Activated naive CD4-positive, alpha-beta T cell (primary cell): ENCODE measurements at regions not wholly inside any gene's neighbourhood (a gene's known extent, or its start where the extent isn't known, plus 50 kb on each side); places are given as distances from the start of the nearest gene placed in this dataset.
"Not testable (repeated sequence)": the region's sequence is repeated elsewhere in the genome, so short reads cannot be mapped to it uniquely, and the experiment has no call there.

Experiments
- DNase-seq, 4 experiments: peaks; one replicate each; lab custom pipeline; 2025; lab: John Stamatoyannopoulos, UW

DNA sequence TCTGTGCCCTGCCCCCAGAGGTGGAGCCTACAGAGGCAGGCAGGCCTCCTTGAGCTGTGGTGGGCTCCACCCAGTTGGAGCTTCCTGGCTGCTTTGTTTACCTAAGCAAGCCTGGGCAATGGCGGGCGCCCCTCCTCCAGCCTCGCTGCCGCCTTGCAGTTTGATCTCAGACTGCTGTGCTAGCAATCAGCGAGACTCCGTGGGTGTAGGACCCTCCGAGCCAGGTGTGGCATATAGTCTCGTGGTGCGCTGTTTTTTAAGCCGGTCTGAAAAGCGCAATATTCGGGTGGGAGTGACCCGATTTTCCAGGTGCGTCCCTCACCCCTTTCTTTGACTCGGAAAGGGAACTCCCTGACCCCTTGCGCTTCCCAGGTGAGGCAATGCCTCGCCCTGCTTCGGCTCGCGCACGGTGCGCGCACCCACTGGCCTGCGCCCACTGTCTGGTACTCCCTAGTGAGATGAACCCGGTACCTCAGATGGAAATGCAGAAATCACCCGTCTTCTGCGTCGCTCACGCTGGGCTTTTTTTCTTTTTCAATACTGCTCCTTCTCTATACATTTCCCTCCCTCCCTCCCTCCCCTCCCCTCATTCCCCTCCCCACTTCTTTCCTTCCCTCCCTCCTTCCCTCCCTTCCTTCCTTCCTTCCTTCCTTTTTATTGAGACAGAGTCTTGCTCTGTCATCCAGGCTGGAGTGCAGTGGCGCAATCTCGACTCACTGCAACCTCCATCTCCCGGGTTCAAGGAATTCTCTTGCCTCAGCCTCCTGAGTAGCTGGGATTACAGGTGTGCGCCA lies 197.1 kb upstream of the TBL1XR1 start:
- DNase-seq, result not testable (repeated sequence)

DNA sequence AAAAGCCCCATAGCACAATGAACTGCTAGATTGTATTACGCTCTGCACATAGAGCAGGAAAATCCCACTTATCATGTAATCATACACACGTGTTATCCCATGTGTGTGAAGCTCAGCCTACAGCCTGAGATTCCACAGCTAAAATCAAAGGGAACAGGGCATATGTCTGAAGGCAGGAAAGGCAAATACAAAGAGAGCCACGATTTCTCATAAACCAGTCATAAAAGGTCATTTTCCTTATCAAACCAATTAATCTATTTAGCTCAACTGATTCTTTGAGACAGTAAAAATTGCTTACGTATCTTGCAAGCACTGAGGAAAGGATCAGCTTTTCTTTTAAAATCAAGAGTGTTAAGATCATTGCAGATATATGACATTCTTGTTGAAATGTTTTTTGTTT lies 199.5 kb upstream of the TBL1XR1 start:
- DNase-seq, result no peak

DNA sequence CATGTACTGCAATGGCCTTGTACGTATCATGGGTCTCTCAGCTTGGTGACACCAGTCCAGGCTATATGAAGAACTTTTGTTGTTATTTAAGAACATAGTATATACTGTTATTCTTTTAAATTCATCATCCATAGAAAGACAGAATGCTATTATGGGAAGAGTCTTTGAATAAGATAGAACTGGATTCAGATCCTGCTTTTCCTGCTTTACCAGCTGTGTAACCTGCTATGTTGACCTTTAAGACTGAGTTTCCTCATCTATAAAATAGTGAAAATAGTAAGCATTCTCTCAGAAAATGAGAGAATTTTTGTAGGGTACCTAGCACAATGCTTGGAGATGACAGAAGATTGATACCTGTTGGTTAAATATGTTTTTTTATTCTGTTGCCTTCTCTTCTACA lies 204.1 kb upstream of the TBL1XR1 start:
- no peak for DNase-seq

DNA sequence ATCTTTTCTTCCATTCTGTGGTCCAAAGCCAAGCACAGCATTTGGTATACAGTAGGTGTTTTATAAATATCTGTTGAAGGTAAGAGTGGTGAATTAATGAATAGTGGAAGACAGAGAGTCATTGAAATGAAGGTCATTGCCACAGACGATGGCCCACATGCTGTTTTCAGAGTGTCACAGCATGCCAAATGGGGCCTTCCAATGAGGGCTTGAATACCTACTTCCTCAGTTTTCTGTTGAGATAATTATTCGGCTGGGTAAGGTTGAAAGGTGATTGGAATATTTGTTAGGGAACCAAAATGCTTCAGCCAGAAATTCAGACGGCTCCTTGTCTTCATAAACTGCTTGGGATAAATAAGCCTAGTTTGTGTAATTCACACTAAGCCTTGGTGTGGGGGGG lies 205.3 kb upstream of the TBL1XR1 start:
- DNase-seq, result no peak

DNA sequence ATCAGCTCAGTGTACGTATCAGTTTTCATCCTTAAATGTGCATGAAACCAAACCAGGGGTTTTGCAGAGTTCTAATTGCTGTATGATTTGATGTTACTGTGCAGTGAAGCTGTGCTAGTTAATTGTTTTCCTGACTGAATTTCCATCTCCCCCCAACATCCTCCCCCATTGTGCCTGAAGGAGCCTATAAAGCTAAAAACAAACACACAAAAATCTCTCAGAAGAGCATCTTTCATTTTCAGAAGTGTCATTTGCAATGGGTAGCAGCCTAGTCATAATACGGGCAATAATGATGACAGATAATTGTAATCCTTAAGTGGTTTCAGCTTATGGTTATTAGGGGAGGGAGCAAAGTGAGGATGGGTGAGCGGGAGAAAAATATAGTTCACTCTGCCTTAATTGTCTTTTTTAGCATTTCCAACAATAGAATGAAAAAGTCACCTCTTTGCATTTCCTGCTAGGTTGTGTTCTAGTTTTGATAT lies 207.9 kb upstream of the TBL1XR1 start:
- DNase-seq, result no peak

DNA sequence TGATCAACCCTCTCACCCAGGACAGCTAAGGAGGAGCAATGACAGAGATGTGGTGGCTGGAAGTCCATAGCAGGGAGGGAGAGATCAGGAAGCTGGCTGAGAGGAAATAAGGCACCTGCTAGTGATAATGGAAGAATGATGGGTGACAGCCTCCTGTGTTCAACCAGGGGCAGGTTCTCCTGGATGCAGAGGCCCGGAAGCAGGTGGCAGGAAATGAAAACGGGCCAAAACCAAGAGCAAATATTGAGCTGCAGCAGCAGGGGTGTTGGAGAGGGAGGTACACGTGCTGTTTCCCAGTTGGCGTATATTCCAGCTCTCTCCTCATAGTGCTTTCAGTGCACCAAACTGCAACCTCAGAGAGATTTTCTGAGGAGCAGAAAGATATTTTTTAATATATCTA lies 213.4 kb upstream of the TBL1XR1 start:
- DNase-seq, result no peak

DNA sequence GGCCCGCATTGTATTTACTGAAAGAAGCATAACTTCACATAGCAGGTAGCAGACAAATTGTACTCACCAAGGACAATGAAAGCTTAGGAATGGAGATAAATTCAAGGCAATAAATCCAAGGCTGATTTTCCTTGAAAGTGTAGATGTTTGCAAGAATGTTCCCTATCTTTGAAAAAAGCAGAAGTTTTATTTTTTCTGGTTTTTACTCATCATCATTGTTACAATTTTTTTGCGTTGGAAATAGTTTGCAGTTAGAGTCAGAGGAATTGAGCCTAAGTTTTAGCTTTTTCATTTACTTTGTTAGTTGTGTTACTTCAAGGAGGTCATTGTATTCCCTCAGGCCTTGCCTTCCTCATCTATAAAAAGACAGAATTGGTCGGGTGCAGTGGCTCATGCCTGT lies 213.9 kb upstream of the TBL1XR1 start:
- no peak for DNase-seq

DNA sequence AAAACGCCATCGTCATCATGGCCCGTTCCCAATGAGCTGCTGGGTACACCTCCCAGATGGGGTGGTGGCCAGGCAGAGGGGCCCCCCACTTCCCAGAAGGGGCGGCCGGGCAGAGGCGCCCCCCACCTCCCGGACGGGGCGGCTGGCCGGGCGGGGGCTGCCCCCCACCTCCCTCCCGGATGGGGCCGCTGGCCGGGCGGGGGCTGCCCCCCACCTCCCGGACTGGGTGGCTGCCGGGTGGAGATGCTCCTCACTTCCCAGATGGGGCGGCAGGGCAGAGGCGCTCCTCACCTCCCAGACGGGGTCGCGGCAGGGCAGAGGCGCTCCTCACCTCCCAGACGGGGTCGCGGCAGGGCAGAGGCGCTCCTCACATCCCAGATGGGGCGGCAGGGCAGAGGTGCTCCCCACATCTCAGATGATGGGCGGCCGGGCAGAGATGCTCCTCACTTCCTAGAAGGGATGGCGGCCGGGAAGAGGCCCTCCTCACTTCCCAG lies 215.4 kb upstream of the TBL1XR1 start:
- DNase-seq, result not testable (repeated sequence)

DNA sequence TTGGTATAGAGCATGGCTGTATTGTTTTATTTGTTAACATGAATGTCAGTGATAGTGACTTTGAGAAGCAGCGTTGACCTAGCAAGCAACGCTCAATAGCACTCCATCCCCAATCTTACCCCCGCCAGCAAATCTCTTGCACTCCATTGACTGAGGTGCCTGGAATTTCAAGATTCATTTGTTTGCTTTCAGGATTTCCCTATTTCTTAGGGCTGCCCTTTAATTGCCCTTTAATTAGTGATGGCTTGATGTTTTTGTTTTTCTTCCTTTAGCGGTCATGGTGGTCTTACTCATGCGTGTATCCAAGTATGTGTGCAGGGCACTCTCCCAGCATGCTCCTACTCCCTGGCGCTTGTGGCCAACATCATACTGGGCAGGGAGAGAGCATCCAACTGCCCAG lies 216.8 kb upstream of the TBL1XR1 start:
- DNase-seq, result no peak

DNA sequence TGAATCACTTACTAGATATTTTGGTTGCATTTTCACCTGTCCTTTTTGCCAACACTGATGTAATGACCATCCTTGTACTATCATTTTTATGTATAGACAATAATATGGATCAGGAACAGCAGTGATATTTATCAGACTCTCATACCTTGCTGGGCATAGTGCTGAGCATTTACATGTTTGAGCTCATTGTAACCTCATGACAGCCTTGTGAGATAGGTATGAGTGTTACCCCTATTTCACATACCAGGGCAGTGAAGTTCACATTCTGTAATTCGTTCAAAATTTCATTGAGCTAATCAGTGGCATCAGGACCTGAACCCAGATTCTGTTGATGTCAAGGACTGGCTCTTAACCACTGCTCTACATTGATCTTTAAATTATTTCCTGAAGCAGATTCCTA lies 221.5 kb upstream of the TBL1XR1 start:
- DNase-seq, result no peak

DNA sequence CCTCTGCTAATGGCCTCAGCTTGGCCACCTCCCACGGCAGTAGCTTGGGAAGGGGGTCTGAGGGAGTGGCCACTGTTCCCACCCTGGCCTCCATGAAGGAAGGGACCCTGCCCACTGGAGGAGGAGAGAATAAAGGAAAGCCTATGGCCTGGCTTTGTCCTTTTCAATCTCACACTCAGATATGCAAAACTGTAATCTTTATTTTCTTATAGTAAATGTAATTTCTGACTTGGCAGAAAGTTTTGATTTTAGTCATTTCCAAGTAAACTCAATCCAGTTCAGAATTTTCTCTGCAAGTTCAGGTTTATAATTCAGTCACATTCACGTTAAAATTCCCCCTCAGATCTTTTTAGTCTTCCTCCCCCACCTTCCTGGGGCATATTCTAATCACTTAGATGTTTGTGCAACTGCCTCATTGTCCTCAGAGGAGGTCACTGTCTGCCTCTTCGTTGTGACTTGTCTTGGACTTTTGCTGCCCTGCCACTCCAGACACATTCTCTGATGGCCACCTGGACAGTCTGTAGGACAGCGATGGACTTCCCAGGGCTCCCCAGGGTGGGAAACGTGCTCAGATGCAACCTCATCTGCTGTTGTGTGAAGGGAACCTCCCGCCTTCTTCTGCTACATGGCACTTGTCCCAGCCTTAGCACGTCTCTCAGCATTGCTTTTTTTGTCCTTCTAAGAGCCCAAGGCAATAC lies 222.8 kb upstream of the TBL1XR1 start:
- DNase-seq, result no peak

DNA sequence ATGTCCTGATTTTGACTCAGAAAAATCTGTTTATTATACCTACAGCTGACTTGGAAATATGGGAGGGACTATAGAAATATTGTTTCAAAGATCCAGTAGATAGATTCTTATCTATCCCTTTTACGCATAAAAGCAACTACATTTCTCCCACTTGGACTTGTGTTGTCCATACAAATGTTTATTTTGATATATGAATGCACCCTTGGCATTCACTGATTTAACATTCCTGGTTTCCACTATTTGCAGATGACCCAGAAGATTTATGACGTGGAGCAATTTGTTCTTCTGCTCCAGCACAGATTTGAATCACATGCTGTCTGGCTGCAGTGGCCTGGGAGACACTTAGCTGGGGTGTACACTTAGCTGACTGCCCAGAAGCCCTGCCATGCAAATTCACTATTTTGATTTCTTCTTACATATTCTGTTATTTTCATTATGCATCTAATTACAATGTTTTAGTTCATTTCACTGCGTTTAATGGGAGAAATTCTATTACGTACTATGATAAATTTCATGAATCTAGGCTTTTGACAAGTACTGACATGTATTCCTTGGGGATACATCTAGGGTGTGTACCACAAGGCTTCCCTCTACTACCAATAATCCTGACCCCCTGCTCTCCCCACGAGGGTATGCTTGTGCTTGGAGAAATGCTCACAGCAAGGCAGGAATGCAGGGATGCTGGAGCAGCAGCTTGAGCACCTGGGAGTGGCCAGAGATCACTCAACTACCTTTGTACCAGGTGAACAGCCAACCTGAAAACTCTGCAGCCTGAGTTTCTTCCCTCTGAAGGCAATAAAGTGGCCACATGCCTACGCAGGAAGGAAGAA lies 223.6 kb upstream of the TBL1XR1 start:
- no peak for DNase-seq

DNA sequence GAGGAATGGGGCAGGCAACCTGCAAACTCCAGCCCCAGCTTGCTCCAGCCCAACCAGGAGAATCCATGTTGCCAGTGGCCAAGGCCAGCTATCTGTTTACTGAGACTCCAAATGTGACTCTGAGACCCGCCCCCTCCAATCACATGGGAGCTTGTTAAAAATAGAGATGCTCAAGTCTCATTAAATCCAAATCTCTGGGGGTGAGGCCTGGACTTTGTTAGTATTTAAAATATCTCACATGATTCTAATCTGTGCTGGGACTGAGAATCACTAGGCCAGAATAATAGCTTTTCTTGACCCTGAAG lies 224.2 kb upstream of the TBL1XR1 start:
- no peak for DNase-seq

DNA sequence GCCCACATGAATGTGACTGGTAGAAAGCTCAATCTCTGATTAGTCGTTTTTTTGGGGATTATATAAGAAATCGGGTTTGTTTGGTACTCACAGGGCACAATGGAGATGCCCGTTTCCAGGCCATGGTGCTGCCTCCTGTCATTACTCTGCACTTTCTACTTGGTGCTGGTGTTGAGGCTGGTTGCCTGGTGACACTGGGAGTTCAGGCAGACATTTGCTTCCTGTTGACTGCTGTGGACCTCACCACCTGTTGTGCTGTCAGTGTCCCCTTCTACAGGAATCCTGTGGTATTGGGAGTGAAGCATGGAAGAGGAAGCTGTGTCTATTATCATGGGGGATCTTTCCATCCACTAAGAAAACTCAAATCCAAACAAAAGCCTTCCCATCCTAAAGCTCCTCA lies 227.2 kb upstream of the TBL1XR1 start:
- no peak for DNase-seq

DNA sequence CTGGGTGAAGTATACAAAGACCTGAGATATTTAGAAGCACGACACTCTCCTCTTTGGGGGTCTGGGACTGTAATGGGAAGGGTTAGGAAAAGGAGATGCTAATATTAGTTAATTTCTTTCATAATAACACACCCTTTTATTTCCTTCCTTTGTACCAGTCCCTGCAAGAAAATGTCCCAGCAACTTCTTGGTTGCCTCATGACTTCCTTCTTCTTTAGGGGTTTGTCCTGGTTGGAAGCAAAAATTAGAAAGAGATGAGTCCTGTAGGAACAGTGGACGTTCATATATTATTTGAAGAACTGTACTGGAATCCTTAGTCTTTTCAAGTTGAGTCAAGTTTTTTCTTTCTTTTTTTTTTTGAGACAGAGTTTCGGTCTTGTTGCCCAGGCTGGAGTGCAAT lies 227.8 kb upstream of the TBL1XR1 start:
- no peak for DNase-seq

DNA sequence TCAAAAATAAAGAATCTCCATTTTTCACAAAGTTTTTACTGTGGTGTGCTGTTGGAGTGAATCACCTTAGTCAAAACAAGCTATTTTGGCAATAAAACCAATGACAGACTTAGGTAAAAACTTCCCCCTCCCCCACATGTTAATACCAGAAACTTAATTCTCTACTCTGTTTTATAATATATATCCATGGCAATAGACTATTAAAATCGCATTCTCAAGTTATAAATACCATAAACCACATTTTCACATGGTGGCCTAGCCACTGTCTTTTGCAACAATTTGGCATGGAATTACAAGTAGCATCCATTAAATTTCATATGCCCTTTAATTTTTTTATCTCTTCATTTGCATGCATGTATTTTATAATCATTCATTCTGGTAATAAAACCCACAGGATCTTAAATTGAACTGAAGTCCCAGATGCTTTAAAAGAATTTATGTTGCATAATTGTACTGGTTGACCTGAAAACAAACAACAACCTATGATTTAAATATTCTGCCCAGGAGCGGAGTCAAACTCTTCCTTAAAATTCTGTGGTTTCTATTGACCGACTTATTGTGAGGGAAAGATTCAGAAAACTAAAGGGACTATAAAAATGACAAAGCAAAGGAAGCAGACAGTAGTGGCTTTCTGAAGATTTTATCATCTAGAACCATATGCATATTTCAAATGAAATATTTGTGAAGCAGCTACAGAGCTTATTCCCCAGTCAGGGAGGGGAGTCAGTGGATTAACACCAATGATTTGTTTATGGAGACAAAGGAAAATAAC lies 229.0 kb upstream of the TBL1XR1 start:
- no peak for DNase-seq

DNA sequence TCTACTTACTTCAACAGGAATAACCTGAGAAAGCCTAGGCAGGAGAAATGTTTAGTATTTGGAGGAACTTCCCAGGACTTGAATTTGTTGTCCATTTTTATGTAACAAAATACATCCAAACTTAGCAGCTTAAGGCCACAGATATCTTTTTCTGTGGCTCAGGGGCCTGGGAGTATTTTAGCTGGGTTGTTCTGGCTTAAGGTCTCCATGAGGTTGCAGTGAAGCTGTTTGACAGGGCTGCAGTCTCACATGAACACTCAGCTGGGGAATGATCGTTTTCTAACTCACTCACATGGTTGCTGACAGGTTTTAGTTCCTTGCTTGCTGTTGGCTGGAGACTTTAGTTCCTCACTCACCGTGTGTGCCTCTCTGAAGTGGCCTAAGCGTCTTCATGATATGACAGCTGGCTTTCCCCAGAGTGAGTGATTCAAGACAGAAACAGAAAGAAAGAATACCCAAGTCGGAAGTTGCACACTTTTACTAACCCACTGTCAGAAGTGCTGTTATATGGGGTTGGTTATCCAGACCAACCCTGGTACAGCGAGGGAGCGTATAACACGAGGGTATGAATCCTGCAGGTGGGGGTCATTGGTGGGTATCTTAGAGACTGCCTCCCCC lies 229.7 kb upstream of the TBL1XR1 start:
- DNase-seq, result no peak

DNA sequence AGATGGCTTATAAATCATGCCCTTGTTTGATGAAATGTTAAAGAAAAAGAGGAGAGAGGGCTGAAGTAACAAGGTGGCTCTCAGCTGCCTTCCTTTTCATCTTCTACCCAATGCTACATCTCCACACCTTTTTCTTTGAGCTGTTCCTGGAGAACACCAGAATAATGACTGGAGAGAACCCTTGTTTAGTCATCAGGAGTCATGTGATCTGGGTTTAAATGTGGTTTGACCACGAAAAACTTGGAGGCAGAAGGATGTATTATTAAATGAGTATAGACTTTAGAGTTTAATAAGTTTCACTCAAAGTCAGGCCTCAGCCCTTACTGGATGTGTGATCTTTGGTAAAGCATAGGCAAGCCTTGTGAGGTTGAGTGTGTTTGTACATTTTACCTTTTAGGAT lies 230.3 kb upstream of the TBL1XR1 start:
- no peak for DNase-seq

DNA sequence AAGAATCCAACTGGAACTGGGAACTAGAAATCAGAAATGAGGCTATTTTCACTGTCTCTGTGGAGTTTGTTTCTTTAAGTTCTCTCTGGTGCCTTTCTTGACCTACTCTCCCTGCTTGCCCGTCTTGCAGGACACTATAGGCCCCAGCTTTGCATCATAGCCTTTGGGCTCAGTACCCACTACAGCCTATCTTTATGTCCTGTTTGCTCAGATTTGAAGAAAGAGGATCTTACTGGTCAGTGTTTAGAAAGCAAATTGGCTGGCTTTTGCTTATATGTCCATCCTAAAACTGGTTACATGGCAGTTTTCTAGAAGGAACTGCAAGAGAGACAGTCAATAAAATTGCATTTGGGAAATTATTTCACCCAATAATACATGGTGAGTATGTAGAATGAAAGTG lies 231.8 kb upstream of the TBL1XR1 start:
- no peak for DNase-seq

DNA sequence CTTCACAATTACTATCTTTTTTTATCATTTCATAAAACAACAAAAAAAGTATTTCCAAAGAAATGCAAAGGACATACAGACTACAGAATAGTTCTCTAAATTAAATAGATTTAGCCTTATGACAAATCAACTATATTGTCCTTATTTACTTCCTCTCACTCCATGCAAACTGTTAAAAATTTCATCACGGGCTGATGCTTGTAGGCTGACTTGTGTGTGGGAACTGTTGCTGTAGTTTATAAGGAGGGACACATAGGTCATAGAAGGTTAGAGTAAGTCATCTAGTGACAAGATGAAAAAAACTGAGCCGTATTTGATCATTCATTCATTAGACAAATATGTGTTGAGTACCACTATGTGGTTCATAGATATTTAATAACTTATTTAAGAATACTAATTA lies 232.5 kb upstream of the TBL1XR1 start:
- no peak for DNase-seq

DNA sequence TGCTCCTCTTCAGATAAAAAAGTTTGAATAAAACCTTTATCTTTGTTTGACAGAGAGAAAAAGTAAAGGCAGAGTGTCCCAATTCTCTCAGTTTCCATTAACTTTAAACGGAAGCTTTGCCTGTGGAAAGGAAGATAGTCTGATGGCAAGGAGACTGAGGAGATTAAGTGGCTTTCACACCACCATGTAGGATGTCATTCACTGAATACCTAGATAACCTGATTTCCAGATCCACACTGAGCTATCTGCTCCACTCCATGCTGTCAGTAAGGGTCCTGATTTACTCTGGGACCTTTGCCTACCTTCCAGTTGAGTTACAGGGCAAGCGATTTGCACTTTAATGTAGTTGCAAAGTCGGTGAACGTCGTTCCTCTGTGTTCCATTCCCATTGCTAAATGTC lies 233.4 kb upstream of the TBL1XR1 start:
- DNase-seq, result no peak
